DMS153 treated with DMSO at 0.1 percent for 48 hours (cell line): ENCODE measurements at regions not wholly inside any gene's neighbourhood (a gene's known extent, or its start where the extent isn't known, plus 50 kb on each side); places are given as distances from the start of the nearest gene placed in this dataset.
"Not testable (repeated sequence)": the region's sequence is repeated elsewhere in the genome, so short reads cannot be mapped to it uniquely, and the experiment has no call there.

ENCODE experiments used
- DNase-seq: peaks from one replicate; lab custom pipeline; 2025; ENCODE audit not compliant: unreplicated experiment; lab: John Stamatoyannopoulos, UW

- DNase-seq = no peak
These were observed 109.9 kb downstream of the TMEM182 start for GRCh38 chr2:102871707-102872106.

- DNase-seq = peak; percentile 7
These were observed 110.6 kb downstream of the TMEM182 start for GRCh38 chr2:102872388-102872787.

GRCh38 chr2:102879513-102879912 is 117.7 kb downstream of the TMEM182 start:
- not testable (repeated sequence) for DNase-seq

GRCh38 chr2:102880731-102881130 is 118.9 kb downstream of the TMEM182 start:
- no peak for DNase-seq

- DNase-seq = no peak
These were observed 124.5 kb downstream of the TMEM182 start for GRCh38 chr2:102886216-102886893.

GRCh38 chr2:102888514-102888913 is 126.7 kb downstream of the TMEM182 start:
- no peak for DNase-seq

- DNase-seq = no peak
These were observed 129.5 kb downstream of the TMEM182 start for GRCh38 chr2:102891296-102891695.

GRCh38 chr2:102892698-102893310 is 131.0 kb downstream of the TMEM182 start:
- DNase-seq = no peak

- DNase-seq = no peak
These were observed 132.0 kb downstream of the TMEM182 start for GRCh38 chr2:102893870-102894269.

GRCh38 chr2:102895376-102895775 is 133.5 kb downstream of the TMEM182 start:
- DNase-seq = no peak

- DNase-seq = not testable (repeated sequence)
These were observed 147.4 kb downstream of the TMEM182 start for GRCh38 chr2:102909240-102909639.

GRCh38 chr2:102910724-102911123 is 148.9 kb downstream of the TMEM182 start:
- no peak for DNase-seq

- DNase-seq = no peak
These were observed 153.3 kb downstream of the TMEM182 start for GRCh38 chr2:102915128-102915527.

GRCh38 chr2:102922321-102922720 is 160.5 kb downstream of the TMEM182 start:
- no peak for DNase-seq

- DNase-seq = no peak
These were observed 163.2 kb downstream of the TMEM182 start for GRCh38 chr2:102925003-102925402.

GRCh38 chr2:102927854-102928267 is 166.0 kb downstream of the TMEM182 start:
- DNase-seq = no peak

- no peak for DNase-seq
These were observed 167.9 kb downstream of the TMEM182 start for GRCh38 chr2:102929721-102930120.

GRCh38 chr2:102932501-102932900 is 170.7 kb downstream of the TMEM182 start:
- DNase-seq = peak; percentile 80

- DNase-seq = no peak
These were observed 177.4 kb downstream of the TMEM182 start for GRCh38 chr2:102939207-102939606.

GRCh38 chr2:102940684-102941083 is 178.9 kb downstream of the TMEM182 start:
- no peak for DNase-seq

- DNase-seq = no peak
These were observed 180.3 kb downstream of the TMEM182 start for GRCh38 chr2:102942107-102942506.

GRCh38 chr2:102943251-102943650 is 181.4 kb downstream of the TMEM182 start:
- no peak for DNase-seq
